OCI-LY1 (cell line): ENCODE measurements at regions not wholly inside any gene's neighbourhood (a gene's known extent, or its start where the extent isn't known, plus 50 kb on each side); places are given as distances from the start of the nearest gene placed in this dataset.
A peak's percentile ranks its signal among the peaks of the same experiment; 100 is the strongest.

Experiments
- H2AFZ ChIP-seq: fragments of 200-600 bp; sonication (generic), shearing (Covaris generic); 2 replicates; pipeline ENCODE4 v1.6.0; 2014; ENCODE audit warnings: antibody characterized with exemption, mild to moderate bottlenecking, low read length
- H3F3A ChIP-seq: fragments of 200-600 bp; sonication (generic), shearing (Covaris generic); 2 replicates; pipeline ENCODE4 v1.6.0; 2014; ENCODE audit warnings: mild to moderate bottlenecking, antibody characterized with exemption, low read length, moderate library complexity; ENCODE audit not compliant: insufficient read depth
- H3K27ac ChIP-seq: fragments of 200-600 bp; sonication (generic); 2 replicates; pipeline ENCODE4 v1.5.1; 2014; ENCODE audit warnings: low read length, mixed run types, mild to moderate bottlenecking, low read depth; ENCODE audit not compliant: poor library complexity, severe bottlenecking
- H3K27me3 ChIP-seq: fragments of 200-600 bp; sonication (generic); 2 replicates; pipeline ENCODE4 v1.6.0; 2014; ENCODE audit warnings: antibody characterized with exemption, mild to moderate bottlenecking, low read length, moderate library complexity; ENCODE audit not compliant: insufficient read depth
- H3K36me3 ChIP-seq: fragments of 200-600 bp; sonication (generic); 2 replicates; pipeline ENCODE4 v1.6.1; 2014; ENCODE audit warnings: mild to moderate bottlenecking, antibody characterized with exemption, low read length, moderate library complexity, mixed read lengths; ENCODE audit not compliant: insufficient read depth
- H3K4me1 ChIP-seq: fragments of 200-600 bp; sonication (generic); 2 replicates; pipeline ENCODE4 v1.5.1; 2014; ENCODE audit warnings: mild to moderate bottlenecking, low read length, moderate library complexity; ENCODE audit not compliant: insufficient read depth, severe bottlenecking
- H3K4me2 ChIP-seq: fragments of 200-600 bp; sonication (generic), shearing (Covaris generic); 2 replicates; pipeline ENCODE4 v1.6.1; 2014; ENCODE audit warnings: low read length
- H3K4me3 ChIP-seq: fragments of 200-600 bp; sonication (generic); 2 replicates; pipeline ENCODE4 v1.5.1; 2014; ENCODE audit warnings: low read length, low read depth, mild to moderate bottlenecking, mixed read lengths; ENCODE audit not compliant: poor library complexity, severe bottlenecking
- H3K79me2 ChIP-seq: fragments of 200-600 bp; shearing (Covaris generic); 2 replicates; pipeline ENCODE4 v1.6.1; 2016; ENCODE audit warnings: mixed run types, low read length, mixed read lengths; ENCODE audit not compliant: insufficient read depth
- H3K9ac ChIP-seq: fragments of 200-600 bp; sonication (generic), shearing (Covaris generic); 2 replicates; pipeline ENCODE4 v1.6.1; 2014; ENCODE audit warnings: mild to moderate bottlenecking, low read length, mixed read lengths
- H3K9me2 ChIP-seq: fragments of 200-600 bp; sonication (generic), shearing (Covaris generic); 2 replicates; pipeline ENCODE4 v1.6.1; 2014; ENCODE audit warnings: low read depth, mild to moderate bottlenecking, low read length, mixed read lengths
- H3K9me3 ChIP-seq: fragments of 200-600 bp; shearing (Covaris generic); 2 replicates; pipeline ENCODE4 v1.6.1; 2014; ENCODE audit warnings: low read length, mixed read lengths
- H4K20me1 ChIP-seq: fragments of 200-600 bp; sonication (generic), shearing (Covaris generic); 2 replicates; pipeline ENCODE4 v1.6.0; 2016; ENCODE audit warnings: mild to moderate bottlenecking, low read length; ENCODE audit not compliant: insufficient read depth
- EZH2 ChIP-seq: fragments of 200-600 bp; sonication (generic), shearing (Covaris generic); IDR thresholded peaks from 2 replicates; pipeline ENCODE4 v1.8.0; 2017; ENCODE audit warnings: borderline replicate concordance, mixed run types, mild to moderate bottlenecking, antibody characterized with exemption, low read length, moderate library complexity, mixed read lengths
- TF ChIP-seq, protein P1 (sequence below): fragments of 200-600 bp; sonication (generic), shearing (Covaris generic); IDR thresholded peaks from 2 replicates; pipeline ENCODE4 v1.5.1; 2017; ENCODE audit warnings: mild to moderate bottlenecking, antibody characterized with exemption, low read length, moderate library complexity, mixed read lengths

- H3K9ac ChIP-seq: no peak overlapping the region
- no peaks in the 10 kb centered on the region for H3K36me3 ChIP-seq
- H3K27ac ChIP-seq: no peak overlapping the region
- H3F3A ChIP-seq: no peaks in the 10 kb centered on the region
- H4K20me1 ChIP-seq: no peaks in the 10 kb centered on the region
- H3K4me1 ChIP-seq: no peaks in the 10 kb centered on the region
- no peak overlapping the region for H3K4me3 ChIP-seq
- H3K27me3 ChIP-seq: no peaks in the 10 kb centered on the region
- H3K9me3 ChIP-seq: no peaks in the 10 kb centered on the region
- H3K79me2 ChIP-seq: no peaks in the 10 kb centered on the region
- TF ChIP-seq, protein P1, sequence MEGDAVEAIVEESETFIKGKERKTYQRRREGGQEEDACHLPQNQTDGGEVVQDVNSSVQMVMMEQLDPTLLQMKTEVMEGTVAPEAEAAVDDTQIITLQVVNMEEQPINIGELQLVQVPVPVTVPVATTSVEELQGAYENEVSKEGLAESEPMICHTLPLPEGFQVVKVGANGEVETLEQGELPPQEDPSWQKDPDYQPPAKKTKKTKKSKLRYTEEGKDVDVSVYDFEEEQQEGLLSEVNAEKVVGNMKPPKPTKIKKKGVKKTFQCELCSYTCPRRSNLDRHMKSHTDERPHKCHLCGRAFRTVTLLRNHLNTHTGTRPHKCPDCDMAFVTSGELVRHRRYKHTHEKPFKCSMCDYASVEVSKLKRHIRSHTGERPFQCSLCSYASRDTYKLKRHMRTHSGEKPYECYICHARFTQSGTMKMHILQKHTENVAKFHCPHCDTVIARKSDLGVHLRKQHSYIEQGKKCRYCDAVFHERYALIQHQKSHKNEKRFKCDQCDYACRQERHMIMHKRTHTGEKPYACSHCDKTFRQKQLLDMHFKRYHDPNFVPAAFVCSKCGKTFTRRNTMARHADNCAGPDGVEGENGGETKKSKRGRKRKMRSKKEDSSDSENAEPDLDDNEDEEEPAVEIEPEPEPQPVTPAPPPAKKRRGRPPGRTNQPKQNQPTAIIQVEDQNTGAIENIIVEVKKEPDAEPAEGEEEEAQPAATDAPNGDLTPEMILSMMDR: no peak
- no peak for TF ChIP-seq EZH2
- H2AFZ ChIP-seq: no peak overlapping the region
- no peak overlapping the region for H3K4me2 ChIP-seq
- H3K9me2 ChIP-seq: no peaks in the 10 kb centered on the region
These were observed 127.4 kb upstream of the EDA2R start for GRCh38 chrX:66766318-66766717.

GRCh38 chrX:66760651-66761050, 121.8 kb upstream of the EDA2R start:
- Histone ChIP-seq H3K27me3 (no peaks in the 10 kb centered on the region), H3F3A (no peaks in the 10 kb centered on the region), H3K4me3 (no peak overlapping the region), H3K9me2 (no peaks in the 10 kb centered on the region), H3K36me3 (no peaks in the 10 kb centered on the region), H2AFZ (no peak overlapping the region), H3K79me2 (no peaks in the 10 kb centered on the region), H3K4me2 (no peak overlapping the region), H3K9ac (no peak overlapping the region), H3K4me1 (no peaks in the 10 kb centered on the region), H3K27ac (no peak overlapping the region), H3K9me3 (no peaks in the 10 kb centered on the region), H4K20me1 (no peaks in the 10 kb centered on the region)
- no peak for TF ChIP-seq EZH2
- TF ChIP-seq, protein P1: peak; percentile 31; the same call in 1 of the 2 replicates

DNA sequence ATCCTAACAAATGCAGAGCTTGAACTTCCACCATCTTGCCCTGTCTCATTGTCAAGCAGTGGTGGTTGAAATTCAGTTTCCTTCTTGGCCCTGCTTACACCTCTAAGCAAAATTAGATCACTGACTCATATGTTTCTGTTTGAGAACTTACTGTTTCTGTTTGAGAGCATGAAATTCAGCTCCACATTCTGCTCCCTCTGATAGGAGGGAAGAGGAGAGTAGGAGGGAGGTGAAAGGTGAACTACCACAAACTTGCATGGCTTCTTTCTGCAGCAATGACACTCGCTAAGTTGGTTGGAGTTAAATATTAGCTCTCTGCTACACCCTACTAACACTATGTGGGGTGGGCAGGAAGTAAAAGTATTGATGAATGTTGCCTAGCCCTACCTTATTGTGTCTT, 117.8 kb upstream of the EDA2R start:
- no peaks in the 10 kb centered on the region for H3K4me1 ChIP-seq
- no peaks in the 10 kb centered on the region for H3K9me3 ChIP-seq
- no peak overlapping the region for H2AFZ ChIP-seq
- no peaks in the 10 kb centered on the region for H3K9me2 ChIP-seq
- no peaks in the 10 kb centered on the region for H3K79me2 ChIP-seq
- H3K4me3 ChIP-seq: no peak overlapping the region
- H4K20me1 ChIP-seq: no peaks in the 10 kb centered on the region
- H3K9ac ChIP-seq: no peak overlapping the region
- H3K27me3 ChIP-seq: no peaks in the 10 kb centered on the region
- H3K36me3 ChIP-seq: no peaks in the 10 kb centered on the region
- no peak overlapping the region for H3K4me2 ChIP-seq
- H3F3A ChIP-seq: no peaks in the 10 kb centered on the region
- no peak overlapping the region for H3K27ac ChIP-seq
- no peak for TF ChIP-seq EZH2
- TF ChIP-seq, protein P1: no peak
